HCT116 (cell line): ENCODE measurements at regions not wholly inside any gene's neighbourhood (a gene's known extent, or its start where the extent isn't known, plus 50 kb on each side); places are given as distances from the start of the nearest gene placed in this dataset.

ENCODE experiments used
- ATAC-seq: fragments of 200-7000 bp; cut with Tn5 transposase; 2 replicates; pipeline ENCODE4 v1.9.1; 2020; ENCODE audit warnings: mild to moderate bottlenecking, moderate library complexity
- BruUV-seq: library from RNA; stranded (reverse); fragments of 400-500 nt; replicated peaks from 2 replicates; lab custom pipeline; 2021; lab: Mats Ljungman, UMichigan
- CTCF ChIA-PET: fragments of 300-600 bp; sonication (Branson Sonifier 250); formaldehyde crosslinking; loops from one replicate; lab custom pipeline; 2021; ENCODE audit warnings: antibody characterized with exemption; lab: Charles Lee
- POLR2A ChIA-PET: fragments of 300-600, 350-600 bp; sonication (Branson Sonifier 250); formaldehyde crosslinking; loops from one replicate; lab custom pipeline; 2021; ENCODE audit warnings: antibody characterized with exemption; lab: Charles Lee
- RAD21 ChIA-PET, 2 experiments: fragments of 300-600 bp; sonication (Branson Sonifier 250); formaldehyde crosslinking; loops; one replicate each; lab custom pipeline; 2023; ENCODE audit warnings: low total read pairs in 2 of 2; ENCODE audit not compliant: uncharacterized antibody in 2 of 2, unreplicated experiment in 2 of 2, low non-redundant PET in 1 of 2; lab: Charles Lee
- DNase-seq: peaks from one replicate; pipeline ENCODE4 v3.0.0-alpha.2; 2010; ENCODE audit warnings: low read depth, low spot score
- H2AFZ ChIP-seq: fragments of 200-600 bp; shearing (Covaris generic), sonication (generic); 2 replicates; pipeline ENCODE4 v1.6.1; 2017; ENCODE audit warnings: low read depth, mixed run types, mixed read lengths, antibody characterized with exemption, low read length; ENCODE audit not compliant: poor library complexity, severe bottlenecking
- H3K27ac ChIP-seq: 2 replicates; pipeline ENCODE4 v1.5.1; 2012; ENCODE audit warnings: low read depth, low read length
- H3K27me3 ChIP-seq: fragments of 200-600 bp; sonication (generic); 2 replicates; pipeline ENCODE4 v1.6.1; 2016; ENCODE audit warnings: mixed run types, low read length, mixed read lengths; ENCODE audit not compliant: insufficient read depth
- H3K36me3 ChIP-seq, 2 experiments: fragments of 200-500 bp in 1 of 2; fragments of 200-600 bp in 1 of 2; sonication (Bioruptor generic) in 1 of 2; sonication (generic) in 1 of 2; 2 replicates each; pipeline versions ENCODE4 v1.5.1 to v1.6.1; 2014 to 2016; ENCODE audit warnings: low read length in 2 of 2, inconsistent platforms in 1 of 2, mixed read lengths in 1 of 2, mixed run types in 1 of 2; ENCODE audit not compliant: insufficient read depth in 2 of 2, control insufficient read depth in 1 of 2
- H3K4me1 ChIP-seq, 2 experiments: fragments of 200-600 bp in 1 of 2; sonication (generic) in 1 of 2; 2 replicates each; pipeline versions ENCODE4 v1.5.1 to v1.6.1; 2012 to 2017; ENCODE audit warnings: low read length in 2 of 2, inconsistent platforms in 1 of 2, mild to moderate bottlenecking in 1 of 2, mixed read lengths in 1 of 2, mixed run types in 1 of 2, moderate library complexity in 1 of 2; ENCODE audit not compliant: insufficient read depth in 2 of 2, control insufficient read depth in 1 of 2
- H3K4me2 ChIP-seq: fragments of 200-600 bp; sonication (generic); 2 replicates; pipeline ENCODE4 v1.6.1; 2017; ENCODE audit warnings: mixed run types, low read length, mixed read lengths
- H3K4me3 ChIP-seq, 2 experiments: fragments of 200-600 bp in 1 of 2; sonication (generic) in 1 of 2; replicated peaks in 1 of 2; 2 replicates each; pipeline ENCODE4 v1.5.1; 2011 to 2016; ENCODE audit warnings: low read length in 2 of 2, control low read depth in 1 of 2, low read depth in 1 of 2, mild to moderate bottlenecking in 1 of 2, mixed read lengths in 1 of 2, mixed run types in 1 of 2
- H3K79me2 ChIP-seq: fragments of 200-600 bp; sonication (generic); 2 replicates; pipeline ENCODE4 v1.6.1; 2017; ENCODE audit warnings: mild to moderate bottlenecking, mixed run types, low read length, moderate library complexity, mixed read lengths; ENCODE audit not compliant: insufficient read depth
- H3K9ac ChIP-seq: fragments of 200-600 bp; sonication (generic); 2 replicates; pipeline ENCODE4 v1.6.1; 2016; ENCODE audit warnings: low read length, mixed read lengths
- H3K9me2 ChIP-seq: fragments of 200-600 bp; sonication (generic), shearing (Covaris generic); 2 replicates; pipeline ENCODE4 v1.6.1; 2017; ENCODE audit warnings: mixed run types, mild to moderate bottlenecking, moderate library complexity; ENCODE audit not compliant: insufficient read depth
- H3K9me3 ChIP-seq, 2 experiments: fragments of 200-500 bp in 1 of 2; fragments of 200-600 bp in 1 of 2; sonication (Bioruptor generic) in 1 of 2; sonication (generic) in 1 of 2; 2 replicates each; pipeline ENCODE4 v1.6.1; 2014 to 2017; ENCODE audit warnings: low read length in 2 of 2, mixed read lengths in 2 of 2, inconsistent platforms in 1 of 2, low read depth in 1 of 2, mild to moderate bottlenecking in 1 of 2, mixed run types in 1 of 2, moderate library complexity in 1 of 2; ENCODE audit not compliant: control insufficient read depth in 1 of 2, insufficient read depth in 1 of 2
- H4K20me1 ChIP-seq: fragments of 200-600 bp; sonication (generic), shearing (Covaris generic); 2 replicates; pipeline ENCODE4 v1.6.1; 2017; ENCODE audit warnings: mixed run types, mild to moderate bottlenecking, moderate library complexity; ENCODE audit not compliant: insufficient read depth
- ATF3 ChIP-seq: IDR thresholded peaks from 2 replicates; pipeline ENCODE4 v1.6.1; 2012
- CEBPB ChIP-seq: IDR thresholded peaks from 2 replicates; pipeline ENCODE4 v1.6.1; 2012; ENCODE audit warnings: low read depth
- EGR1 ChIP-seq: IDR thresholded peaks from 2 replicates; pipeline ENCODE4 v1.6.1; 2012; ENCODE audit warnings: low read depth
- JUND ChIP-seq: IDR thresholded peaks from 2 replicates; pipeline ENCODE4 v1.6.1; 2012
- POLR2AphosphoS5 ChIP-seq: IDR thresholded peaks from 2 replicates; pipeline ENCODE4 v1.6.1; 2011; ENCODE audit warnings: mild to moderate bottlenecking, low read depth, low read length, moderate library complexity
- RAD21 ChIP-seq: IDR thresholded peaks from 2 replicates; pipeline ENCODE4 v1.6.1; 2012; ENCODE audit warnings: low read depth, mild to moderate bottlenecking
- SIN3A ChIP-seq: IDR thresholded peaks from 2 replicates; pipeline ENCODE4 v1.6.1; 2012; ENCODE audit warnings: low read depth
- SP1 ChIP-seq: IDR thresholded peaks from 2 replicates; pipeline ENCODE4 v1.6.1; 2012; ENCODE audit warnings: low read depth
- YY1 ChIP-seq: IDR thresholded peaks from 2 replicates; pipeline ENCODE4 v1.6.1; 2011; ENCODE audit warnings: low read length, low read depth, moderate library complexity, mild to moderate bottlenecking; ENCODE audit not compliant: insufficient replicate concordance; ENCODE audit errors: extremely low read depth
- ZFX ChIP-seq: fragments of 450-650 bp; IDR thresholded peaks from 2 replicates; pipeline ENCODE4 v1.6.1; 2017
- ZNF274 ChIP-seq: fragments of 200-500 bp; sonication (Bioruptor generic); IDR thresholded peaks from 2 replicates; pipeline ENCODE4 v1.6.1; 2014; ENCODE audit warnings: mild to moderate bottlenecking, low read depth, low read length, inconsistent platforms
- intact Hi-C: fragments of 100-400 bp; cut with micrococcal nuclease; formaldehyde crosslinking; loops from 2 replicates; pipeline ENCODE4 v1.10.0; 2022

- no peak for TF ChIP-seq RAD21
- no peak for TF ChIP-seq CEBPB
- TF ChIP-seq SIN3A = no peak
- TF ChIP-seq ZFX = no peak
These were observed 148.1 kb upstream of the PEX5L start (continued) for GRCh38 chr3:180184816-180185215.

GRCh38 chr3:180185650-180186049, 148.9 kb upstream of the PEX5L start:
- no peak overlapping the region for H2AFZ ChIP-seq
- DNase-seq = no peak
- H3K9me2 ChIP-seq = no peaks in the 10 kb centered on the region
- no peaks in the 10 kb centered on the region for H3K79me2 ChIP-seq
- ATAC-seq = no peak
- no TSS peak for BruUV-seq
- no peaks in the 10 kb centered on the region for H3K9me3 ChIP-seq
- ChIA-PET CTCF (no interaction called here), RAD21 (no interaction called here), POLR2A (no interaction called here)
- TF ChIP-seq CEBPB (no peak), ATF3 (no peak), JUND (no peak), EGR1 (no peak), ZNF274 (no peak), YY1 (no peak), POLR2AphosphoS5 (no peak), SP1 (no peak), RAD21 (no peak)
- no peaks in the 10 kb centered on the region for H3K36me3 ChIP-seq
- H3K9ac ChIP-seq = no peak overlapping the region
- no peaks in the 10 kb centered on the region for H3K27me3 ChIP-seq
- H4K20me1 ChIP-seq = no peaks in the 10 kb centered on the region
- no peak overlapping the region for H3K4me2 ChIP-seq
- H3K4me3 ChIP-seq = no peak overlapping the region
- intact Hi-C loops = no loop called here
- H3K4me1 ChIP-seq = no peaks in the 10 kb centered on the region
- no peak overlapping the region for H3K27ac ChIP-seq
